GM12878 (cell line): ENCODE measurements at regions not wholly inside any gene's neighbourhood (a gene's known extent, or its start where the extent isn't known, plus 50 kb on each side); places are given as distances from the start of the nearest gene placed in this dataset.

Experiments
- ATAC-seq: fragments of 200-7000 bp; cut with Tn5 transposase; 3 replicates; pipeline ENCODE4 v1.9.1; 2020; ENCODE audit warnings: mild to moderate bottlenecking, moderate library complexity
- BruUV-seq: library from RNA; stranded (reverse); fragments of 400-500 nt; replicated peaks from 2 replicates; lab custom pipeline; 2021; lab: Mats Ljungman, UMichigan
- CTCF ChIA-PET: fragments of 300-600 bp; sonication (Branson Sonifier 250); formaldehyde crosslinking; extraction: SDS; loops from one replicate; lab custom pipeline; 2021; ENCODE audit warnings: inconsistent platforms; lab: Yijun Ruan, JAX
- POLR2A ChIA-PET: fragments of 350-600 bp; formaldehyde crosslinking; extraction: SDS; loops from one replicate; lab custom pipeline; 2021; ENCODE audit warnings: inconsistent platforms; lab: Charles Lee
- RAD21 ChIA-PET: fragments of 300-600 bp; sonication (Branson Sonifier 250); formaldehyde crosslinking; loops from one replicate; lab custom pipeline; 2023; ENCODE audit warnings: antibody characterized with exemption; ENCODE audit not compliant: unreplicated experiment; lab: Charles Lee
- SMC1A ChIA-PET: fragments of 300-600 bp; sonication (Branson Sonifier 250); formaldehyde crosslinking; loops from one replicate; lab custom pipeline; 2023; ENCODE audit not compliant: unreplicated experiment, uncharacterized antibody; lab: Charles Lee
- DNase-seq: peaks from one replicate; pipeline ENCODE4 v3.0.0-alpha.2; 2011; ENCODE audit warnings: low read depth, low spot score
- FAIRE-seq: peaks from 3 replicates; lab custom pipeline; 2011; peaks lifted over from hg19 to GRCh38; lab: Jason Lieb, UNC
- H2AFZ ChIP-seq: 2 replicates; pipeline ENCODE4 v1.6.0; 2011; ENCODE audit warnings: low read depth, low read length, control low read depth; ENCODE audit not compliant: control insufficient read depth
- H3K27ac ChIP-seq: 2 replicates; pipeline ENCODE4 v1.5.1; 2011; ENCODE audit warnings: control low read depth; ENCODE audit not compliant: control insufficient read depth, insufficient read depth
- H3K27me3 ChIP-seq, 2 experiments: replicated peaks in 1 of 2; 2 replicates each; pipeline versions ENCODE4 v1.6.0 to v1.6.1; 2011; ENCODE audit warnings: low read length in 1 of 2; ENCODE audit not compliant: control insufficient read depth in 2 of 2, insufficient read depth in 2 of 2
- H3K36me3 ChIP-seq, 2 experiments: 2 replicates each; pipeline ENCODE4 v1.5.1; 2011; ENCODE audit warnings: low read length in 1 of 2; ENCODE audit not compliant: control insufficient read depth in 2 of 2, insufficient read depth in 2 of 2
- H3K4me1 ChIP-seq: 2 replicates; pipeline ENCODE4 v1.6.1; 2011; ENCODE audit warnings: mild to moderate bottlenecking, low read length, moderate library complexity, mixed read lengths; ENCODE audit not compliant: control insufficient read depth, insufficient read depth
- H3K4me2 ChIP-seq: 2 replicates; pipeline ENCODE4 v1.6.0; 2011; ENCODE audit warnings: control low read depth; ENCODE audit not compliant: control insufficient read depth, insufficient read depth
- H3K4me3 ChIP-seq: fragments of 200-600 bp; sonication (generic); 2 replicates; pipeline ENCODE4 v1.5.1; 2016
- H3K79me2 ChIP-seq: 2 replicates; pipeline ENCODE4 v1.6.0; 2011; ENCODE audit warnings: low read length; ENCODE audit not compliant: control insufficient read depth, insufficient read depth
- H3K9ac ChIP-seq: 2 replicates; pipeline ENCODE4 v1.8.0; 2011; ENCODE audit warnings: low read length, control low read depth, mixed read lengths; ENCODE audit not compliant: control insufficient read depth, insufficient read depth
- H3K9me3 ChIP-seq: replicated peaks from 3 replicates; pipeline ENCODE4 v1.5.1; 2011; ENCODE audit warnings: mild to moderate bottlenecking, low read length; ENCODE audit not compliant: control insufficient read depth, insufficient read depth
- H4K20me1 ChIP-seq: 2 replicates; pipeline ENCODE4 v1.6.0; 2011; ENCODE audit not compliant: control insufficient read depth, insufficient read depth
- BMI1 ChIP-seq: fragments of 450-650 bp; IDR thresholded peaks from 2 replicates; pipeline ENCODE4 v1.6.1; 2016; ENCODE audit warnings: mild to moderate bottlenecking, moderate library complexity, borderline replicate concordance
- CBFB ChIP-seq: IDR thresholded peaks from 2 replicates; pipeline ENCODE4 v1.6.1; 2016; ENCODE audit warnings: antibody characterized with exemption, low read depth
- MEF2B ChIP-seq: fragments of 450-650 bp; IDR thresholded peaks from 2 replicates; pipeline ENCODE4 v1.6.1; 2018; ENCODE audit warnings: mild to moderate bottlenecking, moderate library complexity; ENCODE audit not compliant: partially characterized antibody, poor library complexity, severe bottlenecking
- RB1 ChIP-seq: fragments of 450-650 bp; formaldehyde crosslinking; IDR thresholded peaks from 2 replicates; pipeline ENCODE4 v1.6.1; 2017; ENCODE audit warnings: mild to moderate bottlenecking, borderline replicate concordance
- RBBP5 ChIP-seq: fragments of 200-600 bp; sonication (generic); conservative IDR thresholded peaks from 2 replicates; pipeline ENCODE4 v1.6.1; 2016
- SMAD1 ChIP-seq: fragments of 450-650 bp; IDR thresholded peaks from 2 replicates; pipeline ENCODE4 v1.6.1; 2018; ENCODE audit warnings: mild to moderate bottlenecking, low read depth; ENCODE audit not compliant: partially characterized antibody
- SP1 ChIP-seq: IDR thresholded peaks from one replicate; pipeline ENCODE4 v1.6.1; 2011; ENCODE audit warnings: low read depth, low read length
- ZBTB40 ChIP-seq: fragments of 450-650 bp; IDR thresholded peaks from 2 replicates; pipeline ENCODE4 v1.6.1; 2016; ENCODE audit warnings: mild to moderate bottlenecking, moderate library complexity, borderline replicate concordance
- ZNF217 ChIP-seq: fragments of 450-650 bp; IDR thresholded peaks from 2 replicates; pipeline ENCODE4 v1.6.1; 2017; ENCODE audit warnings: antibody characterized with exemption, mild to moderate bottlenecking
- WGBS: methylation state at CpG from one replicate; pipeline ENCODE4 v1.1.6; 2016; ENCODE audit warnings: low lambda C conversion rate; ENCODE audit not compliant: insufficient replicate concordance, insufficient coverage; ENCODE audit errors: missing lambda C conversion rate; 5-methylcytosine and 5-hydroxymethylcytosine counted together
- in situ Hi-C: fragments of 300-500 bp; cut with MboI; formaldehyde crosslinking; loops from 9 replicates; pipeline ENCODE4 v1.14.3; 2018; ENCODE audit warnings: mixed read lengths
- intact Hi-C: fragments of 100-400 bp; cut with micrococcal nuclease; formaldehyde crosslinking; loops from one replicate; pipeline ENCODE4 v1.14.2; 2022; ENCODE audit not compliant: unreplicated experiment

- H3K4me2 ChIP-seq, result no peak overlapping the region
- H3K27ac ChIP-seq, result no peak overlapping the region
- no peaks in the 10 kb centered on the region for H3K27me3 ChIP-seq
- POLR2A ChIA-PET, result interaction anchor here (0.6 to 1.8 kb wide), 4 partner anchors 9 to 524 kb away, joined by 3 to 5 read pairs (median 4); no protein-coding TSS in a partner anchor
- no peak for ATAC-seq
- WGBS, result 77% methylated on average over 5 of the region's 5 CpGs
- FAIRE-seq, result peak; percentile 59
- no peak overlapping the region for H3K9ac ChIP-seq
- RAD21 ChIA-PET, result interaction anchor here (2.0 kb wide), 1 partner anchor 52 kb away, joined by 14 read pairs; no protein-coding TSS in a partner anchor
- no peak overlapping the region for H2AFZ ChIP-seq
- DNase-seq, result no peak
- peak; percentile 55 for TF ChIP-seq BMI1
- TF ChIP-seq MEF2B, result no peak
- no peak for TF ChIP-seq RBBP5
- TF ChIP-seq CBFB, result no peak
- no peak for TF ChIP-seq RB1
- TF ChIP-seq SP1, result no peak
- TF ChIP-seq SMAD1, result no peak
- TF ChIP-seq ZNF217, result no peak
- no peak for TF ChIP-seq ZBTB40
- CTCF ChIA-PET, result interaction anchor here (0.6 to 2.1 kb wide), 10 partner anchors 10 to 142 kb away, joined by 3 to 9 read pairs (median 4); no protein-coding TSS in a partner anchor
- intact Hi-C loops (no loop called here), in situ Hi-C loops (no loop called here)
- no peaks in the 10 kb centered on the region for H3K79me2 ChIP-seq
- no peaks in the 10 kb centered on the region; a peak in 2 of 4 replicates for H3K36me3 ChIP-seq
- H4K20me1 ChIP-seq, result no peaks in the 10 kb centered on the region
- H3K4me3 ChIP-seq, result no peak overlapping the region
- H3K4me1 ChIP-seq, result no peaks in the 10 kb centered on the region
- no peaks in the 10 kb centered on the region for H3K9me3 ChIP-seq
- SMC1A ChIA-PET, result interaction anchor here (0.7 to 2.2 kb wide), 13 partner anchors 8 to 84 kb away, joined by 3 to 12 read pairs (median 4); no protein-coding TSS in a partner anchor
- BruUV-seq, result no TSS peak
Observed at GRCh38 chr7:130988443-130988842, 254.4 kb upstream of the KLF14 start.
